ENCODE measurements at regions not wholly inside any gene's neighbourhood (a gene's known extent, or its start where the extent isn't known, plus 50 kb on each side); places are given as distances from the start of the nearest gene placed in this dataset.

- TF ChIP-seq YY1 (IDR thresholded peaks at IDR 0.05; ENCODE audit: insufficient read depth, insufficient read length) (no peak), ZNF274 (IDR thresholded peaks at IDR 0.05; ENCODE audit: low read depth, low read length) (no peak)
Observed at GRCh38 chr12:4089121-4089606, 184.4 kb upstream of the CCND2 start.
